ENCODE measurements at regions not wholly inside any gene's neighbourhood (a gene's known extent, or its start where the extent isn't known, plus 50 kb on each side); places are given as distances from the start of the nearest gene placed in this dataset.

DNA sequence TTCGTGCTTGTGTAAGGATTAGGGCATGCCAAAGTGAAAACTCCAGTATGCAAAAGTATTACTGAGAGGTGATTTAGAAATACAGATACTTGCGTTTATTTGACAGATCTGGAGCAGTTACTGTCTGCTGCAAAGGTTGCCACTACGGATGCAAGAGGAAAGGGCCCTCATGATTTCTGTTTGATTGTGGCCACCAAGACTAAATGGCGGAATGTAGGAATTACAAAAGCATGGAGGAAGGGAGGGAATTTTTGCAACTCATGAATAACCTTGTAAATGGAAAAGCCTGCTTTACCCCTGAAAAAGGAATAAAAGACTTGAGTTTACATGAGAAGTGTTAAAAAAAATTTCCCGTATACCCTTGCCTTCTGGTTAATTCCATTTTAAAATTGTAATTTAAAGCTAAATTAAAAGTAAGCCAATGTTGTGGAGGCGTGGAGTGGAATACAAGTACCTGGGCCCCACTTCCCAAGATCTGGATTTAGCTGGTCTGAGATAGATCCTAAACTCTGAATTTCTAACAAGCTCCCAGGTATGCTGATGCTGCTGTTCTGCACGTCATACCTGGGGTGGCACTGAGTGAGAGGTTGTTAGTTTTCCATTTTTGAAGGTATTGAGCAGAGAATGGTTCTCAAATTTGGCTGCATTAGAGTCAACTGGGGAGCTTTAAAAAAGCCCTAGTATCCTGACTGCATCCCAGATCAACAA, 56.6 kb upstream of the NKX2-2 start:
- Histone ChIP-seq H3K36me3 (no peaks in the 10 kb centered on the region), H3K9me3 (no peaks in the 10 kb centered on the region), H3K4me3 (no peak overlapping the region), H3K4me1 (no peaks in the 10 kb centered on the region), H3K27me3 (replicated peaks in 1 of 7) (peaks cover 0 to 54% (median 5%) of the 10 kb centered on the region in 7 donors), H3K27ac (no peak overlapping the region)
- TF ChIP-seq, protein P1, sequence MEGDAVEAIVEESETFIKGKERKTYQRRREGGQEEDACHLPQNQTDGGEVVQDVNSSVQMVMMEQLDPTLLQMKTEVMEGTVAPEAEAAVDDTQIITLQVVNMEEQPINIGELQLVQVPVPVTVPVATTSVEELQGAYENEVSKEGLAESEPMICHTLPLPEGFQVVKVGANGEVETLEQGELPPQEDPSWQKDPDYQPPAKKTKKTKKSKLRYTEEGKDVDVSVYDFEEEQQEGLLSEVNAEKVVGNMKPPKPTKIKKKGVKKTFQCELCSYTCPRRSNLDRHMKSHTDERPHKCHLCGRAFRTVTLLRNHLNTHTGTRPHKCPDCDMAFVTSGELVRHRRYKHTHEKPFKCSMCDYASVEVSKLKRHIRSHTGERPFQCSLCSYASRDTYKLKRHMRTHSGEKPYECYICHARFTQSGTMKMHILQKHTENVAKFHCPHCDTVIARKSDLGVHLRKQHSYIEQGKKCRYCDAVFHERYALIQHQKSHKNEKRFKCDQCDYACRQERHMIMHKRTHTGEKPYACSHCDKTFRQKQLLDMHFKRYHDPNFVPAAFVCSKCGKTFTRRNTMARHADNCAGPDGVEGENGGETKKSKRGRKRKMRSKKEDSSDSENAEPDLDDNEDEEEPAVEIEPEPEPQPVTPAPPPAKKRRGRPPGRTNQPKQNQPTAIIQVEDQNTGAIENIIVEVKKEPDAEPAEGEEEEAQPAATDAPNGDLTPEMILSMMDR (IDR thresholded peaks at IDR 0.05 in 8 of 11, conservative IDR thresholded peaks at IDR 0.05 in 3 of 11) = no peak
- TF ChIP-seq POLR2AphosphoS5 (IDR thresholded peaks at IDR 0.05) (no peak), POLR2A (IDR thresholded peaks at IDR 0.05) (no peak)
- WGBS, 5 donors = 57 to 61% (median 59%) methylated on average over 7 of the region's 7 CpGs
- intact Hi-C loops (cut with DNase I; ENCODE audit: low total_unique reads) = loop anchor here (5.0 kb wide), 1 partner anchor 733 kb away; no protein-coding TSS in a partner anchor
- DNase-seq = no peak

GRCh38 chr20:21569586-21569985, 55.7 kb upstream of the NKX2-2 start:
- Histone ChIP-seq H3K36me3 (no peaks in the 10 kb centered on the region), H3K27me3 (replicated peaks in 1 of 7) (peaks cover 0 to 52% (median 5%) of the 10 kb centered on the region in 7 donors), H3K27ac (no peak overlapping the region), H3K9me3 (no peaks in the 10 kb centered on the region), H3K4me1 (no peaks in the 10 kb centered on the region), H3K4me3 (no peak overlapping the region)
- no peak for DNase-seq
- intact Hi-C loops (cut with DNase I; ENCODE audit: low total_unique reads) = no loop called here
- 75 to 89% (median 82%) methylated on average over 3 of the region's 3 CpGs for WGBS, 5 donors
- TF ChIP-seq POLR2AphosphoS5 (IDR thresholded peaks at IDR 0.05) (no peak), POLR2A (IDR thresholded peaks at IDR 0.05) (no peak)
- TF ChIP-seq, protein P1 (IDR thresholded peaks at IDR 0.05 in 8 of 11, conservative IDR thresholded peaks at IDR 0.05 in 3 of 11) = no peak

GRCh38 chr20:21564127-21564773, 50.4 kb upstream of the NKX2-2 start:
- WGBS, 5 donors = 79 to 86% (median 82%) methylated on average over 15 of the region's 15 CpGs
- DNase-seq = no peak
- TF ChIP-seq, protein P1 (IDR thresholded peaks at IDR 0.05 in 8 of 11, conservative IDR thresholded peaks at IDR 0.05 in 3 of 11) = no peak
- no peak for TF ChIP-seq POLR2A (IDR thresholded peaks at IDR 0.05)
- TF ChIP-seq POLR2AphosphoS5 (IDR thresholded peaks at IDR 0.05) = no peak
- intact Hi-C loops (cut with DNase I; ENCODE audit: low total_unique reads) = no loop called here
- Histone ChIP-seq H3K9me3 (peaks cover 0 to 5% (median 0%) of the 10 kb centered on the region in 8 donors), H3K36me3 (no peaks in the 10 kb centered on the region), H3K27me3 (replicated peaks in 1 of 7) (peaks cover 0 to 59% (median 5%) of the 10 kb centered on the region in 7 donors), H3K4me3 (no peak overlapping the region), H3K27ac (no peak overlapping the region), H3K4me1 (no peaks in the 10 kb centered on the region)
